ENCODE measurements at regions not wholly inside any gene's neighbourhood (a gene's known extent, or its start where the extent isn't known, plus 50 kb on each side); places are given as distances from the start of the nearest gene placed in this dataset.

DNA sequence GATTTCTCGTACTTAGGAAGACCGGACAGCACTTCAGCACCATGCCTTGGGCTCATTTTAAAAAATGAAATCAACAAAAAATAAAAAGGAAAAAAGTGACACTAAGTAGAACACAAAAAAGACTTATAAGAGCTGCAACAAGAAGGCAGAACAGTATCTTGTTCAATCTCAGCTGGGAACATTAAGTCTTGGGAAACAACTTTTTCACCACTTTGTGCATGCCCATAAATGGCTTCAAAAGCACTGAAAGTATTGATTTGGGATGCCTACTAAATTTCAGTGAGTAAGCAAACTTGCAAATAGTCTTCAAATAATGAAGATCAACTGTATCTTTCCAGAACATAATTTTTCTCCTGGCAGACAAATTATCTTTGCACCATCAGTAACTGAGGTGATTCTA, 489.3 kb downstream of the NXPH1 start:
- no peaks in the 10 kb centered on the region for H3K9me3 ChIP-seq
- H3K36me3 ChIP-seq, result no peaks in the 10 kb centered on the region
- intact Hi-C loops (cut with DNase I), result no loop called here
- no peak for DNase-seq
- 82 to 90% methylated on average over 2 of the region's 2 CpGs for WGBS, 2 donors
- H3K27ac ChIP-seq, result no peak overlapping the region
- H3K27me3 ChIP-seq, result no peaks in the 10 kb centered on the region
- TF ChIP-seq CTCF (IDR thresholded peaks at IDR 0.05), result no peak
- TF ChIP-seq POLR2AphosphoS5 (IDR thresholded peaks at IDR 0.05), result no peak
- no peak for TF ChIP-seq POLR2A (IDR thresholded peaks at IDR 0.05)
- no peak for TF ChIP-seq EP300 (IDR thresholded peaks at IDR 0.05)
- no peak overlapping the region for H3K4me3 ChIP-seq
- no peaks in the 10 kb centered on the region for H3K4me1 ChIP-seq

DNA sequence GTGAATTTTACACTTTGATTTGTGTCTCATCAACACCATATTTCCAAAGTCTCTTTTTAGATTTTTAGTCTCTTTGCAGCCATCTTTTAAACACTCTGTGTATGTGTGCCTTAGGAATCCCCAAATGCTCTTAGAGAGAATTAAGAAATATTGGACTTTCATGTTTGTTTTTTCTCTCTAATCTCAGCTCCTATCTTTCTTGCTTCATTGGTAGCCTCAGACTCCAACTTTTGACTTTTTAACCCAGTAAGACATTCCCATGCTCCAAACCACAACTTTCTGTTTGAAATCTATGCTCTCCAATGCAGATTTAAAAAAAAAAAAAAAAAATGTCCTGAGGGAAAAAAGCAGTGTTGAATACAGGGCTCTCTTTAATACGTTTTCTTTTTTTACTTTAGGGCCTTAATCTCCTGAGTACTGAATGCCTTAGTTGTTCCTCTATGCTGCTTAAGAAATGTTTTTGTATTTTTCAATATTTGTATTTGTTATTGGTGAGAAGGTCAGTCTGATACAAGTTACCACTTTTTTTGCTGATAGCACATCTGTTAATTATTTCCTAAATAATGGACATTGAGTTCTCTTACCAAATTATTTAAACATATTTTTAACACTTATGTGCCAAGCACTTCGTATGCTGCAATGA, 489.9 kb downstream of the NXPH1 start:
- WGBS, 2 donors, result 30 to 57% methylated on average over 2 of the region's 2 CpGs
- DNase-seq, result no peak

GRCh38 chr7:8931906-8932646, 498.7 kb downstream of the NXPH1 start:
- Histone ChIP-seq H3K4me1 (no peaks in the 10 kb centered on the region), H3K27me3 (no peaks in the 10 kb centered on the region), H3K36me3 (no peaks in the 10 kb centered on the region), H3K27ac (no peak overlapping the region), H3K9me3 (no peaks in the 10 kb centered on the region), H3K4me3 (no peak overlapping the region)
- TF ChIP-seq CTCF (IDR thresholded peaks at IDR 0.05) (no peak), POLR2A (IDR thresholded peaks at IDR 0.05) (no peak), POLR2AphosphoS5 (IDR thresholded peaks at IDR 0.05) (no peak), EP300 (IDR thresholded peaks at IDR 0.05) (no peak)
- no peak for DNase-seq
- WGBS, 2 donors, result 67 to 82% methylated on average over 8 of the region's 8 CpGs
- intact Hi-C loops (cut with DNase I), result no loop called here

More for the DNA sequence above, 489.9 kb downstream of the NXPH1 start:
- Histone ChIP-seq H3K27ac (no peak overlapping the region), H3K4me1 (no peaks in the 10 kb centered on the region), H3K27me3 (no peaks in the 10 kb centered on the region), H3K36me3 (no peaks in the 10 kb centered on the region), H3K9me3 (no peaks in the 10 kb centered on the region), H3K4me3 (no peak overlapping the region)
- intact Hi-C loops (cut with DNase I), result no loop called here
- TF ChIP-seq POLR2A (IDR thresholded peaks at IDR 0.05) (no peak), CTCF (IDR thresholded peaks at IDR 0.05) (no peak), POLR2AphosphoS5 (IDR thresholded peaks at IDR 0.05) (no peak), EP300 (IDR thresholded peaks at IDR 0.05) (no peak)

- Histone ChIP-seq H3K36me3 (no peaks in the 10 kb centered on the region), H3K4me1 (no peaks in the 10 kb centered on the region), H3K27me3 (no peaks in the 10 kb centered on the region), H3K4me3 (no peak overlapping the region), H3K9me3 (no peaks in the 10 kb centered on the region), H3K27ac (no peak overlapping the region)
- WGBS, 2 donors, result 90 to 95% methylated on average over 2 of the region's 2 CpGs
- DNase-seq, result no peak
- TF ChIP-seq CTCF (IDR thresholded peaks at IDR 0.05) (no peak), EP300 (IDR thresholded peaks at IDR 0.05) (no peak), POLR2A (IDR thresholded peaks at IDR 0.05) (no peak)
- intact Hi-C loops (cut with DNase I), result no loop called here
These were observed 499.3 kb downstream of the NXPH1 start for GRCh38 chr7:8932751-8933150.

Data from sigmoid colon (tissue), 6 donors.